Transverse colon (tissue), 4 donors: ENCODE measurements at regions not wholly inside any gene's neighbourhood (a gene's known extent, or its start where the extent isn't known, plus 50 kb on each side); places are given as distances from the start of the nearest gene placed in this dataset.

ENCODE experiments used
- DNase-seq: peaks from one replicate; pipeline ENCODE4 v3.0.0-alpha.2; 2019
- H3K27ac ChIP-seq, 4 donors: fragments of 200-600 bp; sonication (generic); 2 replicates each; pipeline ENCODE4 v1.5.1; 2016 to 2018; ENCODE audit warnings: inconsistent platforms in 4 of 4
- H3K27me3 ChIP-seq: fragments of 200-600 bp; sonication (generic); 2 replicates; pipeline ENCODE4 v1.5.1; 2017; ENCODE audit warnings: inconsistent platforms
- H3K36me3 ChIP-seq, 4 donors: fragments of 200-600 bp; sonication (generic); 2 replicates each; pipeline ENCODE4 v1.5.1; 2017 to 2019; ENCODE audit warnings: inconsistent platforms in 4 of 4
- H3K4me1 ChIP-seq, 4 donors: fragments of 200-600 bp; sonication (generic); 2 replicates each; pipeline ENCODE4 v1.5.1; 2017 to 2020; ENCODE audit warnings: inconsistent platforms in 4 of 4
- H3K4me3 ChIP-seq, 4 donors: fragments of 200-600 bp; sonication (generic); 1 replicate in 1 of 4; 2 replicates in 3 of 4; pipeline versions ENCODE4 v1.5.1 to v1.6.1; 2017 to 2019; ENCODE audit warnings: inconsistent platforms in 4 of 4
- H3K9me3 ChIP-seq, 2 donors: fragments of 200-600 bp; sonication (generic); 2 replicates each; pipeline ENCODE4 v1.5.1; 2017 to 2019; ENCODE audit warnings: inconsistent platforms in 2 of 2
- EP300 ChIP-seq: sonication (generic); formaldehyde crosslinking; IDR thresholded peaks from one replicate; pipeline ENCODE4 v1.6.1; 2017; ENCODE audit warnings: antibody characterized with exemption, low read depth
- POLR2A ChIP-seq: fragments of 450-650 bp; IDR thresholded peaks from one replicate; pipeline ENCODE4 v1.6.1; 2016; ENCODE audit warnings: antibody characterized with exemption, mild to moderate bottlenecking, moderate library complexity
- POLR2AphosphoS5 ChIP-seq, 3 donors: sonication (generic); formaldehyde crosslinking; IDR thresholded peaks; one replicate each; pipeline ENCODE4 v1.6.1; 2016; ENCODE audit warnings: antibody characterized with exemption in 3 of 3
- WGBS, 2 donors: methylation state at CpG; one replicate each; pipeline ENCODE4 v1.1.5; 2018; ENCODE audit warnings: low coverage in 1 of 2; 5-methylcytosine and 5-hydroxymethylcytosine counted together
- in situ Hi-C, 4 donors: fragments of 200-750 bp; cut with MboI; loops; one replicate each; pipeline versions ENCODE4 v1.15.0 to v1.15.1; 2017; ENCODE audit warnings: low sequenced_read_pairs in 3 of 4, low pct_ligation_motif_present in 1 of 4, low pct_unique_long_range_greater_than_20kb in 1 of 4
- intact Hi-C: fragments of 100-400 bp; cut with DNase I; formaldehyde crosslinking; loops from one replicate; pipeline ENCODE4 v1.15.1; 2023; ENCODE audit warnings: low total_unique reads
- TF ChIP-seq, protein P1 (sequence below), 5 experiments: fragments of 200-600 bp in 3 of 5; fragments of 450-650 bp in 2 of 5; sonication (generic) in 3 of 5; IDR thresholded peaks; 1 replicate in 2 of 5; 2 replicates in 3 of 5; pipeline ENCODE4 v1.5.1; 2016 to 2017; ENCODE audit warnings: antibody characterized with exemption in 5 of 5, inconsistent platforms in 3 of 5, mild to moderate bottlenecking in 2 of 5, moderate library complexity in 1 of 5

DNA sequence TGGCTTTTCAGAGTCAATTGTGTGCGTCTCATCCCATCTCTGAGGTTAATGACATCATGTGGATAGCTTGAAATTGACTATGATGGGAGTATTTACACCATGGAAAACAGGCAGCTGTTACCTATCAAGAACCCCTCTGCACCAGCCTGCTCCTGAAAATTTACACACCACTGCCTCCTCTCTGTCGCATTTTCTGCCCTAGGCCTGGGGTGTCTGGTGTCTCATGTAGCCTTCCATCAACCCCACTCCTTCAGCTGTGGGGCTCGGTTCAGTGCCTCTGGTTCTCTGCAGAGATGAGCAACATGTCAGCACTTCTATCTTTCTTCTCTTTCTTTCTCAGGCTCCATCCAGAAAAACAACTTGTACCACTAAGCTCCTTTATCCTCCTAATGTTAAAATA is 600.5 kb downstream of the TYW1 start:
- no peaks in the 10 kb centered on the region for H3K27me3 ChIP-seq
- 80 to 88% methylated on average over 1 to 3 of the region's 3 CpGs for WGBS, 2 donors
- DNase-seq = no peak
- no peak for TF ChIP-seq EP300
- TF ChIP-seq, protein P1, sequence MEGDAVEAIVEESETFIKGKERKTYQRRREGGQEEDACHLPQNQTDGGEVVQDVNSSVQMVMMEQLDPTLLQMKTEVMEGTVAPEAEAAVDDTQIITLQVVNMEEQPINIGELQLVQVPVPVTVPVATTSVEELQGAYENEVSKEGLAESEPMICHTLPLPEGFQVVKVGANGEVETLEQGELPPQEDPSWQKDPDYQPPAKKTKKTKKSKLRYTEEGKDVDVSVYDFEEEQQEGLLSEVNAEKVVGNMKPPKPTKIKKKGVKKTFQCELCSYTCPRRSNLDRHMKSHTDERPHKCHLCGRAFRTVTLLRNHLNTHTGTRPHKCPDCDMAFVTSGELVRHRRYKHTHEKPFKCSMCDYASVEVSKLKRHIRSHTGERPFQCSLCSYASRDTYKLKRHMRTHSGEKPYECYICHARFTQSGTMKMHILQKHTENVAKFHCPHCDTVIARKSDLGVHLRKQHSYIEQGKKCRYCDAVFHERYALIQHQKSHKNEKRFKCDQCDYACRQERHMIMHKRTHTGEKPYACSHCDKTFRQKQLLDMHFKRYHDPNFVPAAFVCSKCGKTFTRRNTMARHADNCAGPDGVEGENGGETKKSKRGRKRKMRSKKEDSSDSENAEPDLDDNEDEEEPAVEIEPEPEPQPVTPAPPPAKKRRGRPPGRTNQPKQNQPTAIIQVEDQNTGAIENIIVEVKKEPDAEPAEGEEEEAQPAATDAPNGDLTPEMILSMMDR (IDR thresholded peaks at IDR 0.05) = no peak
- TF ChIP-seq POLR2A = no peak
- TF ChIP-seq POLR2AphosphoS5 (IDR thresholded peaks at IDR 0.05) = no peak
- H3K4me3 ChIP-seq = no peak overlapping the region
- H3K27ac ChIP-seq = no peak overlapping the region
- intact Hi-C loops (no loop called here), in situ Hi-C loops (no loop called here)
- no peaks in the 10 kb centered on the region for H3K9me3 ChIP-seq
- H3K36me3 ChIP-seq = no peaks in the 10 kb centered on the region
- no peaks in the 10 kb centered on the region for H3K4me1 ChIP-seq

- intact Hi-C loops = no loop called here
- H3K27ac ChIP-seq = no peak overlapping the region
- no peak overlapping the region for H3K4me3 ChIP-seq
- in situ Hi-C loops = no loop called here
- H3K36me3 ChIP-seq = no peaks in the 10 kb centered on the region
- H3K27me3 ChIP-seq = no peaks in the 10 kb centered on the region
- no peaks in the 10 kb centered on the region for H3K4me1 ChIP-seq
- no peaks in the 10 kb centered on the region for H3K9me3 ChIP-seq
- no peak for DNase-seq
- TF ChIP-seq EP300 (no peak), POLR2A (no peak), POLR2AphosphoS5 (IDR thresholded peaks at IDR 0.05) (no peak)
- TF ChIP-seq, protein P1 (IDR thresholded peaks at IDR 0.05) = no peak
Observed at GRCh38 chr7:67598469-67598868, 601.8 kb downstream of the TYW1 start.

- TF ChIP-seq, protein P1 (IDR thresholded peaks at IDR 0.05) = no peak
- TF ChIP-seq EP300 (no peak), POLR2A (no peak), POLR2AphosphoS5 (IDR thresholded peaks at IDR 0.05) (no peak)
- H3K4me1 ChIP-seq = no peaks in the 10 kb centered on the region
- no peaks in the 10 kb centered on the region for H3K9me3 ChIP-seq
- DNase-seq = no peak
- in situ Hi-C loops = no loop called here
- no peak overlapping the region for H3K27ac ChIP-seq
- intact Hi-C loops = no loop called here
- no peak overlapping the region for H3K4me3 ChIP-seq
- H3K36me3 ChIP-seq = no peaks in the 10 kb centered on the region
- no peaks in the 10 kb centered on the region for H3K27me3 ChIP-seq
- WGBS, 2 donors = 70 to 77% methylated on average over 6 to 10 of the region's 10 CpGs
Observed at GRCh38 chr7:67599331-67600062, 602.9 kb downstream of the TYW1 start.

GRCh38 chr7:67602246-67602887 is 605.7 kb downstream of the TYW1 start:
- Histone ChIP-seq H3K27ac (no peak overlapping the region), H3K27me3 (no peaks in the 10 kb centered on the region), H3K4me1 (no peaks in the 10 kb centered on the region), H3K4me3 (no peak overlapping the region), H3K36me3 (no peaks in the 10 kb centered on the region), H3K9me3 (peaks cover 0 to 4% of the 10 kb centered on the region in 2 donors)
- DNase-seq = no peak
- intact Hi-C loops = no loop called here
- 88 to 91% methylated on average over 7 to 12 of the region's 12 CpGs for WGBS, 2 donors
- TF ChIP-seq EP300 (no peak), POLR2AphosphoS5 (IDR thresholded peaks at IDR 0.05) (no peak), POLR2A (no peak)
- TF ChIP-seq, protein P1 (IDR thresholded peaks at IDR 0.05) = no peak
- in situ Hi-C loops = no loop called here
